Prostate gland (tissue), 2 donors: ENCODE measurements at regions not wholly inside any gene's neighbourhood (a gene's known extent, or its start where the extent isn't known, plus 50 kb on each side); places are given as distances from the start of the nearest gene placed in this dataset.

Experiments used
- POLR2A ChIP-seq: fragments of 450-650 bp; IDR thresholded peaks from one replicate; pipeline ENCODE4 v1.6.1; 2016; ENCODE audit warnings: antibody characterized with exemption, mild to moderate bottlenecking
- TF ChIP-seq, protein P1 (sequence below), 4 experiments: fragments of 200-600 bp in 2 of 4; fragments of 450-650 bp in 2 of 4; sonication (generic) in 2 of 4; IDR thresholded peaks; 1 replicate in 3 of 4; 2 replicates in 1 of 4; pipeline ENCODE4 v1.5.1; 2016 to 2019; ENCODE audit warnings: antibody characterized with exemption in 4 of 4, mild to moderate bottlenecking in 2 of 4, moderate library complexity in 2 of 4

DNA sequence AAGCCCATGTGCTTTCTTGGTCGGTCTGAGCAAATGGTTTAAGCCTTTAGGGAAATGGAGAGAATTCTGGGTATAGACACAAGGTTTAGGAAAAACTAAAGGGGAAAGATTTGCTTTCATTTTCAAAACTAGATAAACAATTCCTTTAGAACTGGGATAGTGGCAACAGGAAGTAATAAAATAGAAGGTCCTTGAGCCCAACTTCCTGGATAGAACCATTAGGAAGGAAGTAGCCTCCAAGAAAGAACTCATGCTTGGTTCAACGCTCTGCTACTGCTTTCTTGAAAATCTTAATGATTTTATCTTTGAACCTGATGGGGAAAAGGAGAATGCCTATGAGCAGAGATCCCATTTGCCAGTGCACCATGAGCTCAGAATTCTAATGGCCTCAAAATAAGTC is 147.0 kb upstream of the THRB start:
- TF ChIP-seq, protein P1, sequence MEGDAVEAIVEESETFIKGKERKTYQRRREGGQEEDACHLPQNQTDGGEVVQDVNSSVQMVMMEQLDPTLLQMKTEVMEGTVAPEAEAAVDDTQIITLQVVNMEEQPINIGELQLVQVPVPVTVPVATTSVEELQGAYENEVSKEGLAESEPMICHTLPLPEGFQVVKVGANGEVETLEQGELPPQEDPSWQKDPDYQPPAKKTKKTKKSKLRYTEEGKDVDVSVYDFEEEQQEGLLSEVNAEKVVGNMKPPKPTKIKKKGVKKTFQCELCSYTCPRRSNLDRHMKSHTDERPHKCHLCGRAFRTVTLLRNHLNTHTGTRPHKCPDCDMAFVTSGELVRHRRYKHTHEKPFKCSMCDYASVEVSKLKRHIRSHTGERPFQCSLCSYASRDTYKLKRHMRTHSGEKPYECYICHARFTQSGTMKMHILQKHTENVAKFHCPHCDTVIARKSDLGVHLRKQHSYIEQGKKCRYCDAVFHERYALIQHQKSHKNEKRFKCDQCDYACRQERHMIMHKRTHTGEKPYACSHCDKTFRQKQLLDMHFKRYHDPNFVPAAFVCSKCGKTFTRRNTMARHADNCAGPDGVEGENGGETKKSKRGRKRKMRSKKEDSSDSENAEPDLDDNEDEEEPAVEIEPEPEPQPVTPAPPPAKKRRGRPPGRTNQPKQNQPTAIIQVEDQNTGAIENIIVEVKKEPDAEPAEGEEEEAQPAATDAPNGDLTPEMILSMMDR (IDR thresholded peaks at IDR 0.05) = no peak
- no peak for TF ChIP-seq POLR2A
